NCI-H1092 treated with DMSO at 0.1 percent for 48 hours (cell line): ENCODE measurements at regions not wholly inside any gene's neighbourhood (a gene's known extent, or its start where the extent isn't known, plus 50 kb on each side); places are given as distances from the start of the nearest gene placed in this dataset.

ENCODE experiments used
- DNase-seq: peaks from one replicate; lab custom pipeline; 2025; lab: John Stamatoyannopoulos, UW

- peak; percentile 67 for DNase-seq
Measured at GRCh38 chr1:110765640-110766335, 91.0 kb upstream of the KCNA3 start.

GRCh38 chr1:110763149-110763548, 88.4 kb upstream of the KCNA3 start:
- DNase-seq: no peak

GRCh38 chr1:110760321-110760720, 85.6 kb upstream of the KCNA3 start:
- no peak for DNase-seq

- DNase-seq: peak; percentile 94
Measured at GRCh38 chr1:110756506-110756905, 81.8 kb upstream of the KCNA3 start.

GRCh38 chr1:110752941-110753725, 78.4 kb upstream of the KCNA3 start:
- no peak for DNase-seq

GRCh38 chr1:110750562-110750961, 75.8 kb upstream of the KCNA3 start:
- peak; percentile 46 for DNase-seq

- DNase-seq: peak; percentile 53
Measured at GRCh38 chr1:110749960-110750359, 75.2 kb upstream of the KCNA3 start.

- DNase-seq: no peak
Measured at GRCh38 chr1:110746644-110747259, 72.0 kb upstream of the KCNA3 start.

- no peak for DNase-seq
Measured at GRCh38 chr1:110743397-110743796, 68.7 kb upstream of the KCNA3 start.

GRCh38 chr1:110736900-110737605, 62.3 kb upstream of the KCNA3 start:
- DNase-seq: peak; percentile 61

- peak; percentile 87 for DNase-seq
Measured at GRCh38 chr1:110734133-110734680, 59.5 kb upstream of the KCNA3 start.

GRCh38 chr1:110731529-110731928, 56.8 kb upstream of the KCNA3 start:
- no peak for DNase-seq

- DNase-seq: no peak
Measured at GRCh38 chr1:110728388-110729001, 53.8 kb upstream of the KCNA3 start.

GRCh38 chr1:110727246-110727645, 52.5 kb upstream of the KCNA3 start:
- no peak for DNase-seq

- no peak for DNase-seq
Measured at GRCh38 chr1:110726755-110727154, 52.0 kb upstream of the KCNA3 start.
